GM13977 (cell line): ENCODE measurements at regions not wholly inside any gene's neighbourhood (a gene's known extent, or its start where the extent isn't known, plus 50 kb on each side); places are given as distances from the start of the nearest gene placed in this dataset.

Experiments used
- DNase-seq: peaks from one replicate; pipeline ENCODE4 v3.0.0; 2012; ENCODE audit warnings: low spot score
- in situ Hi-C: fragments of 300-500 bp; cut with MboI; formaldehyde crosslinking; loops from one replicate; pipeline ENCODE4 v1.12.0; 2022; ENCODE audit warnings: low sequenced_read_pairs, low pct_unique_long_range_greater_than_20kb, mixed read lengths, inconsistent platforms; ENCODE audit not compliant: unreplicated experiment
- TF ChIP-seq, protein P1 (sequence below): IDR thresholded peaks from 2 replicates; pipeline ENCODE4 v1.5.1; 2012; ENCODE audit warnings: mild to moderate bottlenecking, control low read depth; ENCODE audit not compliant: insufficient read depth; ENCODE audit errors: extremely low read depth, missing control alignments

DNA sequence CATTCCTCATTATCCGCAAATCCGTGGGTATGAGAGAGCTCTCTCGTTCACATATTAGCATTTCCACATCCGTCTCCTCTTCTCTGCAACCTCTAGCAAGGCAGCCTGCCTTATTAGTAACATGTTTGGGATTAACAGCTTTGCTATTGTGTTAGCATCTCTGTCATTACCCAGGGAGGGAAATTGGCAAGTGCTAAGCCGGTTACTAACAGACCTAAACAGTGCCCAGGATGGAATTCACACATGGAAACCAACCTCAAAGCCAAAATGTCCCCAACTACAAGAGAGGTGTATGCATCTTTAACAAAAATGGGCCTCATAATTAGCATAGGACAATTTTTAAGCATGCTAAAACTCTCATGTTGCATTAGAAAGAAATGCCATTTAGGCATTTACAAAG, 309.0 kb upstream of the MEIS1 start:
- TF ChIP-seq, protein P1, sequence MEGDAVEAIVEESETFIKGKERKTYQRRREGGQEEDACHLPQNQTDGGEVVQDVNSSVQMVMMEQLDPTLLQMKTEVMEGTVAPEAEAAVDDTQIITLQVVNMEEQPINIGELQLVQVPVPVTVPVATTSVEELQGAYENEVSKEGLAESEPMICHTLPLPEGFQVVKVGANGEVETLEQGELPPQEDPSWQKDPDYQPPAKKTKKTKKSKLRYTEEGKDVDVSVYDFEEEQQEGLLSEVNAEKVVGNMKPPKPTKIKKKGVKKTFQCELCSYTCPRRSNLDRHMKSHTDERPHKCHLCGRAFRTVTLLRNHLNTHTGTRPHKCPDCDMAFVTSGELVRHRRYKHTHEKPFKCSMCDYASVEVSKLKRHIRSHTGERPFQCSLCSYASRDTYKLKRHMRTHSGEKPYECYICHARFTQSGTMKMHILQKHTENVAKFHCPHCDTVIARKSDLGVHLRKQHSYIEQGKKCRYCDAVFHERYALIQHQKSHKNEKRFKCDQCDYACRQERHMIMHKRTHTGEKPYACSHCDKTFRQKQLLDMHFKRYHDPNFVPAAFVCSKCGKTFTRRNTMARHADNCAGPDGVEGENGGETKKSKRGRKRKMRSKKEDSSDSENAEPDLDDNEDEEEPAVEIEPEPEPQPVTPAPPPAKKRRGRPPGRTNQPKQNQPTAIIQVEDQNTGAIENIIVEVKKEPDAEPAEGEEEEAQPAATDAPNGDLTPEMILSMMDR = no peak
- in situ Hi-C loops = no loop called here
- no peak for DNase-seq

DNA sequence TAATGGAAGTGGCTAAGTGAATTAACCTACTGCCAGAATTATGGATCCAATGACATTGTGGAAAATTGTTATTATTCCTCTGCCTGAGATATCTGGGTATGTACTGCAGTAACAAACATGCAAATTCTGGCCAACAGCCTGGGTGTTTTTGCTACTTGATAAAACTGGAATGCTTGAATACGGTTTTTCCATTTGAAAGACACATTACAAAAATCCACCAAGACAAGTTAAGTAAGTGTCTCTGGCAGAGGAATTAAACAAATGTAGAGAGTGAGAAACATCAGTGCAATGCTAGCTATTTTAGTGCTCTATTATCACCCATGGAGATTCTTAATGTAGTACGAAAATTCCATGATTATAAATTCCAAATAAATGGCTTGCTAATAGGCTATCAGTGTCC, 312.4 kb upstream of the MEIS1 start:
- in situ Hi-C loops = no loop called here
- DNase-seq = no peak
- TF ChIP-seq, protein P1 = no peak

DNA sequence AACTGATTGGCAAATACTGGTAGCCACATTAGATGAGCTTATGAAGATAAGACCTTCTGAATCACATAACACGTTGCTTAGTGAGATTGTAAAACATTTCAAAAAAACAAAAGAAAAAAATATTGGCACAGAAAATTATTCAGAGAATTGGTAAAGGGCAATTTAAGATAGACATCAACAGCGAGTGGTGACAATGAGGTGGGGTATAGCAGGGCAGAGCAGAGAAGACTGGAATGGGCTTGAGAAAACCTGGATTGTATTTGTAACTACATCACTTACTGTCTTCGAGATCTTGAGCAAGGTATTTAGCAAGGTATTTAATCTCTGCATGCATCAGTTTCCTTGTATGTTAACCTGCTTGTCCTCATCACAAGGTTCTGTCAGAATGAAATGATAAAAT, 313.0 kb upstream of the MEIS1 start:
- in situ Hi-C loops = no loop called here
- TF ChIP-seq, protein P1 = no peak
- DNase-seq = no peak

DNA sequence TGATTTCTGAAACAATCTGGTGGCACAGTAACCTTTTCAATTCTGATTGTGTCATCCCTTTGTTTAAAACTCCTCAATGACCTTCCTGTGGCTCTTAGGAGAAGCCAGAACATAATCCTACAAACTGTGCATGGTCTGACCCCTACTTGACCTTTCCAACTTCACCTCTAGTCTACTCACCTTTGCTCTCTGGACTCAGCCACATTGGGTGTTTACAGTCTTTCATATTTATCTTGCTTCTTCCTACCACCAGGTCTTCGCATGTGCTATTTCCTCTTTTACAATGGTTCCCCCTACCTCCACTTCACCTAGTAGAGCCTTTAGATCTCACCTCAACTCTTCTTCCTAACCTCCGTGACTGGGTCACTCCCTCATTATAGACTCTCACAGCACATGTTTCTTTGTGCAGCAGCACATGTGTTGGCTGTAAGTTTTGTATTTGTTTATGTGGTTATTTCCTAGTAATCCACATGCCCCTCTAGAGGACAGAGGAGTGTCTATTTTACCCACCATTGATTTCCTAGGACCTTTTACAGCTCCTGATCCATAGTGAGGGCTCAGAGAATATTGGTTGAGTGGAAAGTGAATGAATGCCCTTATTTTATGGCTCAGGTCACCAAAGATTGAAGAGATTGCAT, 320.8 kb upstream of the MEIS1 start:
- DNase-seq = no peak
- TF ChIP-seq, protein P1 = no peak
- in situ Hi-C loops = no loop called here

DNA sequence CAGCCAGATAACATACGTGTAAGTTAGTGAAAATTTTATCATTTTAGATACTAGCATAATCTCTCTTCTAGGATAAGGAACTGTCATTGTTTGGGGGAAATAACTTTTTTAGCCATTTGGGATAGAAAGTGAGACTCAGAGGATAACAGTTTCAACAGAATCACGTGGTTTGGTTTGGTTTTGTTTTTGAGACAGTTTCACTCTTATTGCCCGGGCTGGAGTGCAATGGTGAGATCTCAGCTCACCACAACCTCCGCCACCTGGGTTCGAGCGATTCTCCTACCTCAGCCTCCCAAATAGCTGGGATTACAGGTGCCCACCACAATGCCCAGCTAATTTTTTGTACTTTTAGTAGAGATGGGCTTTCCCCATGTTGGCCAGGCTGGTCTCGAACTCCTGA, 323.2 kb upstream of the MEIS1 start:
- no peak for DNase-seq
- in situ Hi-C loops = no loop called here
- TF ChIP-seq, protein P1 = no peak

DNA sequence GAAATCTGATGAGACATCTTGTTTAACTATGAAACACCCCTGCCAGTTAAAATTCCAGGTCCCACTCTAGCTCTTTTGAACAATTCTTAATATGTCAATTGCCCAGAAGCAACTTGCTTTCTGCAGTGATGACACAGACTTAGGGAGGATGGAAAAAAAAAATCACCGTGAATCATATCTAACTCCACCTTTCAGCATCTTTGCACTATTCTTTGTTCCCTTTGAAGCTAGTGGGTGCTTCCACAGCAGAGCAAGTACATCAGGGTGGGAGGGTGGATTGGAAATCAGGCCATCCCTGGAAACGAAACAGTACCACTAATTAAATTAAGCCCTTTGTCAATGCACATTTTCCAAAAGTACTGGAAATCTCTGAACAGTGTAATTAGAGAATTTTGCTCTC, 324.3 kb upstream of the MEIS1 start:
- TF ChIP-seq, protein P1 = no peak
- DNase-seq = no peak
- in situ Hi-C loops = no loop called here

DNA sequence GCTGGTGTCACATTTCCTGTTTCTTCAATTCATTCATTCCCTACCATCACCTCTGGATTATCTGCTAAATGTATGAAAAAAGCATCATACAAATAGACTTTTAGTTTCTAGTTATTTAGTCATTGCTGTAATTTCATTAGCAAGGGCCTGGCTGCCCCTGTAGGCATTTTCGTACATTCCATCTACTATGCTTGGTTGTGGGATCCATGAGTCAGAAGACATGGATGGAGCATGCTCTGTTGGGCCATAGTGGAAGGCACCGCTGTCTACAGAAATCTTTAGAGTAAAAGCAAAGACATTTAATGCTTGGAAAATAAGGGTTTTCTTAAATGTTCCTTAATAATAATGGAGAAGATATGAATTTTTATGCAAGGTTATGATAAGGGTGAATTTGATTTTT, 324.8 kb upstream of the MEIS1 start:
- in situ Hi-C loops = no loop called here
- TF ChIP-seq, protein P1 = no peak
- DNase-seq = no peak
